Spleen (tissue), 11 donors: ENCODE measurements at regions not wholly inside any gene's neighbourhood (a gene's known extent, or its start where the extent isn't known, plus 50 kb on each side); places are given as distances from the start of the nearest gene placed in this dataset.
A peak's percentile ranks its signal among the peaks of the same experiment; 100 is the strongest.

Source experiments
- DNase-seq: peaks from one replicate; pipeline ENCODE4 v3.0.0-alpha.2; 2020
- H3K27ac ChIP-seq, 8 donors: fragments of 200-600 bp; sonication (generic) in 7 of 8; 1 replicate in 4 of 8; 2 replicates in 4 of 8; pipeline versions ENCODE4 v1.5.0 to v1.8.0; 2016 to 2021; ENCODE audit warnings: inconsistent platforms in 4 of 8, mild to moderate bottlenecking in 4 of 8, moderate library complexity in 1 of 8
- H3K27me3 ChIP-seq, 7 donors: fragments of 200-600 bp; sonication (generic) in 6 of 7; replicated peaks in 1 of 7; 1 replicate in 4 of 7; 2 replicates in 3 of 7; pipeline versions ENCODE4 v1.5.0 to v1.8.0; 2016 to 2021; ENCODE audit warnings: inconsistent platforms in 3 of 7, mild to moderate bottlenecking in 1 of 7
- H3K36me3 ChIP-seq, 6 donors: fragments of 200-600 bp; sonication (generic) in 5 of 6; 1 replicate in 4 of 6; 2 replicates in 2 of 6; pipeline versions ENCODE4 v1.5.0 to v1.8.0; 2016 to 2021; ENCODE audit warnings: inconsistent platforms in 2 of 6
- H3K4me1 ChIP-seq, 6 donors: fragments of 200-600 bp; sonication (generic) in 5 of 6; 1 replicate in 3 of 6; 2 replicates in 3 of 6; pipeline versions ENCODE4 v1.5.0 to v1.8.0; 2016 to 2021; ENCODE audit warnings: inconsistent platforms in 3 of 6
- H3K4me3 ChIP-seq, 8 donors: fragments of 200-600 bp; sonication (generic) in 7 of 8; 1 replicate in 4 of 8; 2 replicates in 4 of 8; pipeline versions ENCODE4 v1.5.0 to v1.8.0; 2016 to 2021; ENCODE audit warnings: inconsistent platforms in 4 of 8, mild to moderate bottlenecking in 4 of 8, moderate library complexity in 2 of 8
- H3K9me3 ChIP-seq, 8 donors: fragments of 200-600 bp; sonication (generic) in 7 of 8; 1 replicate in 4 of 8; 2 replicates in 4 of 8; pipeline versions ENCODE4 v1.5.0 to v1.8.0; 2016 to 2021; ENCODE audit warnings: inconsistent platforms in 4 of 8
- CTCF ChIP-seq, 11 experiments: fragments of 200-600 bp in 7 of 11; fragments of 450-650 bp in 4 of 11; sonication (generic) in 4 of 11; IDR thresholded peaks in 8 of 11; conservative IDR thresholded peaks in 3 of 11; 1 replicate in 7 of 11; 2 replicates in 4 of 11; pipeline versions ENCODE4 v1.4.0 to v1.8.0; 2016 to 2021; ENCODE audit warnings: antibody characterized with exemption in 11 of 11, inconsistent platforms in 4 of 11, mild to moderate bottlenecking in 1 of 11
- POLR2A ChIP-seq, 3 donors: fragments of 450-650 bp; IDR thresholded peaks; one replicate each; pipeline ENCODE4 v1.5.1; 2017; ENCODE audit warnings: antibody characterized with exemption in 3 of 3, mild to moderate bottlenecking in 1 of 3
- POLR2AphosphoS5 ChIP-seq, 3 donors: sonication (generic); formaldehyde crosslinking; IDR thresholded peaks; one replicate each; pipeline ENCODE4 v1.5.1; 2017; ENCODE audit warnings: antibody characterized with exemption in 3 of 3
- WGBS, 5 donors: extraction: QIAGEN DNeasy Blood & Tissue Kit in 3 of 5; methylation state at CpG; one replicate each; pipeline versions ENCODE4 v1.1.5 to v1.1.7; 2013 to 2018; 5-methylcytosine and 5-hydroxymethylcytosine counted together
- intact Hi-C: fragments of 100-400 bp; cut with DNase I; formaldehyde crosslinking; loops from one replicate; pipeline ENCODE4 v1.15.0; 2023; ENCODE audit warnings: low total_unique reads
- donor health status: healthy with polysubstance abuse.
- donor health status: DM: no; HTN: no; CAD: no; lungs with moderate emphysema.
- donor health status: DM: no; HTN: no; CAD: no.
- donor health status: Bipolar disorder and iron deficiency.
- donor health status: healthy.
- donor health status: DM: no; HTN: no; CAD: no.
- donor health status: DM: yes; HTN: yes; CAD: no.

DNA sequence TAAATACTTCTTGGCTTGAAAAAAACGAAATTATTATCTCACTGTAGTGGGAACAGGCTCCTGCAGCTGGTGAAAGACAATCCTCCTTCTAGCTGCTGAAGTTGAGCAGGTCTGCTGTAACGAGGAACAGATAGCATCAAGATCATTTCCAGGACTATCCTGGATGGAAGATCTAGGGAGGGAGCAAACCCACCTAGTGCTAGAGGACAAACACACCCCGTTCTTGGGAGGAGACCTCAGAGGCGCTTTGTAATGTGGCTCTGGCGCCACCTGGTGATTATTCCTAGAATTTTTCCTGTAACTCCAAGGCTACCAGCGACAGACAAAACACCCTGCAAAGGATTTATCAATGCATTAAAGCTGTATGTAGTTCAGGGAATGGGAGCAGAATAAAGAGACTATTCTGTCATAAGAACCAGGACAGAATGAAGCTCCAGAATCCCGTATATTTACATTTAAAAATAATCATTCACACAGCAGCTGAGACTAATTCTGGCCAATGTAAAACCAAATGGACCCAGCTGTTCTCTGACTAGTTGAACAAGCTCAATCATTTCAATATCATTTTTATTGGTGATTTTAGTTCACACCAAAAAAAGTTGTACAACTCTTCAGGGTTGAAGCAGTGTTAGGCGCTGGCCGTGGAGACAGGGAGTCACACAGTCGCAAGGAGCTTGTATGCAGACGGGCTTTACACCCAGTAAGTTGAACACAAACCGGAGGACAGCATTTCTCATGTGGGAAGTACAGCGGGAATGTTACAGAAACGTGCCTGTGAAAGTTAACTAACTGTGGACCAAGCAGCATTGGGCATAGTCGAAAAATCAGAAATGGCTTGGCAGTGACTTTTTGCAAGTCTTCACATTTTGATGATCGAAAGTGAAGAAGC lies 290.3 kb downstream of the TRIB2 start:
- Histone ChIP-seq H3K27ac (peak overlapping the region in 7 of 8 donors; percentile 25 to 72 (median 56)), H3K9me3 (no peaks in the 10 kb centered on the region), H3K27me3 (peaks cover 0 to 7% (median 0%) of the 10 kb centered on the region in 7 donors), H3K4me1 (peaks cover 0 to 26% (median 9%) of the 10 kb centered on the region in 6 donors), H3K36me3 (no peaks in the 10 kb centered on the region), H3K4me3 (peak overlapping the region in 2 of 8 donors; percentile 9 to 48)
- TF ChIP-seq CTCF (IDR thresholded peaks at IDR 0.05 in 8 of 11, conservative IDR thresholded peaks at IDR 0.05 in 3 of 11): peak; percentile 63 to 89 (median 81)
- TF ChIP-seq POLR2AphosphoS5 (IDR thresholded peaks at IDR 0.05): no peak
- intact Hi-C loops: loop anchor here (2.0 to 5.0 kb wide), 2 partner anchors 285 to 1176 kb away; no protein-coding TSS in a partner anchor
- no peak for DNase-seq
- 35 to 42% (median 38%) methylated on average over 16 of the region's 16 CpGs for WGBS, 5 donors

GRCh38 chr2:13009027-13009642 lies 292.4 kb downstream of the TRIB2 start:
- 83 to 95% (median 90%) methylated on average over 5 of the region's 5 CpGs for WGBS, 5 donors
- Histone ChIP-seq H3K36me3 (no peaks in the 10 kb centered on the region), H3K27ac (no peak overlapping the region), H3K4me3 (no peak overlapping the region), H3K27me3 (peaks cover 0 to 15% (median 0%) of the 10 kb centered on the region in 7 donors), H3K4me1 (peaks cover 0 to 26% (median 9%) of the 10 kb centered on the region in 6 donors), H3K9me3 (no peaks in the 10 kb centered on the region)
- DNase-seq: no peak
- intact Hi-C loops: loop anchor here (5.0 kb wide), 1 partner anchor 287 kb away; no protein-coding TSS in a partner anchor
- TF ChIP-seq CTCF (IDR thresholded peaks at IDR 0.05 in 8 of 11, conservative IDR thresholded peaks at IDR 0.05 in 3 of 11) (no peak), POLR2A (IDR thresholded peaks at IDR 0.05) (no peak), POLR2AphosphoS5 (IDR thresholded peaks at IDR 0.05) (no peak)

DNA sequence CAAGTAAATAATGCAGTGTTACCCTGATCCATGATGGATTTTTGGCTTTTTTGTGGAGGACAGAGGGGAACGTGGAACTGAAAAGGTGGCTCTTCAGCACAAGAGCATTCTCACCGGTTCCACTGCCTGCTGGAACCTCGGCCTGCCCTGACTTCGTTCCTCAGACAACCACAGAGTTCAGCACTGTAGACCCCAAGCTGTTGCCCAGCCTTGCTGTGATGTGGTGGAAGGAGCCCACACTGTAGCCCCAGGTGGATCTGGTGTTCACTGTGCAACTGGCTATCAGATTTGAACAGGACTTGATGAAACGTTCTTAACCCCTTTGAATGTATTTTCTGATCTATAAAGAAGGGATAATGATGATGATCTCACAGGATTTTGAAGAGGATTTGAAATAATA lies 293.5 kb downstream of the TRIB2 start:
- peaks cover 0 to 21% (median 9%) of the 10 kb centered on the region in 6 donors for H3K4me1 ChIP-seq
- no peaks in the 10 kb centered on the region for H3K36me3 ChIP-seq
- H3K4me3 ChIP-seq: no peak overlapping the region
- peaks cover 0 to 24% (median 0%) of the 10 kb centered on the region in 7 donors for H3K27me3 ChIP-seq
- intact Hi-C loops: no loop called here
- DNase-seq: no peak
- H3K27ac ChIP-seq: no peak overlapping the region
- TF ChIP-seq POLR2AphosphoS5 (IDR thresholded peaks at IDR 0.05) (no peak), CTCF (IDR thresholded peaks at IDR 0.05 in 8 of 11, conservative IDR thresholded peaks at IDR 0.05 in 3 of 11) (no peak), POLR2A (IDR thresholded peaks at IDR 0.05) (no peak)
- H3K9me3 ChIP-seq: no peaks in the 10 kb centered on the region
- WGBS, 5 donors: 70 to 83% (median 78%) methylated on average over 5 of the region's 5 CpGs

DNA sequence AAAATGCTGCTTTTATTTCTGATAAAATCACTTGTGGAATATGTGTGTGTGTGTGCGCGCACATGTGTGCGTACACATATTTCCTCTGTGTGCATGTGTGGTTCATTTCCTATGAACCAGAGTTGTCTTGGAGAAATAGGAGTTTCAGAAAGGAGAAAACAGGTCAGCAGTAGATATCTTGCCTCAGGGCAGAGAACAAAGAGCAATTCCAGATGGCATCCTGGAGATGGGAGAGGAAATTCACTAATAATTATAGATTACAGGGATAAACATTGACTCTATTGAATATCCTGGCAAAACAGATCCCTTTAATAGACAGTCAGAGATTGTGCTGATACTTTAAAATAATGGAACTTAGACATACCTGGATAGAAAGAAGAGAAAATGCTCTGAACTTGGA lies 298.0 kb downstream of the TRIB2 start:
- 92 to 98% (median 97%) methylated on average over 3 of the region's 3 CpGs for WGBS, 5 donors
- Histone ChIP-seq H3K36me3 (no peaks in the 10 kb centered on the region), H3K27ac (no peak overlapping the region), H3K9me3 (no peaks in the 10 kb centered on the region), H3K4me3 (no peak overlapping the region), H3K4me1 (no peaks in the 10 kb centered on the region), H3K27me3 (peaks cover 0 to 21% (median 0%) of the 10 kb centered on the region in 7 donors)
- TF ChIP-seq CTCF (IDR thresholded peaks at IDR 0.05 in 8 of 11, conservative IDR thresholded peaks at IDR 0.05 in 3 of 11): no peak
- no peak for TF ChIP-seq POLR2A (IDR thresholded peaks at IDR 0.05)
- no peak for TF ChIP-seq POLR2AphosphoS5 (IDR thresholded peaks at IDR 0.05)
- intact Hi-C loops: no loop called here
- no peak for DNase-seq
